Suprapubic skin (tissue), 4 donors: ENCODE measurements at regions not wholly inside any gene's neighbourhood (a gene's known extent, or its start where the extent isn't known, plus 50 kb on each side); places are given as distances from the start of the nearest gene placed in this dataset.

Experiments
- EP300 ChIP-seq: sonication (generic); formaldehyde crosslinking; IDR thresholded peaks from one replicate; pipeline ENCODE4 v1.6.1; 2017; ENCODE audit warnings: antibody characterized with exemption
- POLR2A ChIP-seq, 2 donors: fragments of 450-650 bp; IDR thresholded peaks; one replicate each; pipeline ENCODE4 v1.6.1; 2017; ENCODE audit warnings: antibody characterized with exemption in 2 of 2, mild to moderate bottlenecking in 2 of 2, moderate library complexity in 2 of 2
- POLR2AphosphoS5 ChIP-seq, 3 donors: sonication (generic); formaldehyde crosslinking; IDR thresholded peaks; one replicate each; pipeline ENCODE4 v1.6.1; 2017; ENCODE audit warnings: antibody characterized with exemption in 3 of 3
- TF ChIP-seq, protein P1 (sequence below), 2 donors: fragments of 200-600 bp in 1 of 2; fragments of 450-650 bp in 1 of 2; sonication (generic) in 1 of 2; IDR thresholded peaks; one replicate each; pipeline ENCODE4 v1.5.1; 2016 to 2019; ENCODE audit warnings: antibody characterized with exemption in 2 of 2, mild to moderate bottlenecking in 1 of 2, moderate library complexity in 1 of 2

DNA sequence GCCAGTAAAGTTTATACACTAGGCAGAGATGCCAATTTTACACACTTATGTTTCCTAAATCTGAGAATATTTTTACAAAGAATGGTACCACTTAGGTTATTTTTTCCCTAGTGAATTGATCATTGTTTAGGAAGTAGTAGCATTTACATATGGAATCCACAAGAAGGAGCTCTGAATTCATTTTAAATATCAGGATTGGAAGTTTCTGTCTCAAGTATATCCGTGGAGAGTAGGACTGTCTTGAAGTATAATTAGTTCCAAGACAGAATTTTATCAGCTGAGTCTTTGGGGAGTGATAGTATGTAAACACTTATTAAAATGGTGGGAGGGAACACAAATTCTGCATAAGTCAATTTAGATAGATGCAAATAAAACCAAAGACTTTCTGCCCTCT lies 82.3 kb upstream of the FAM98A start:
- TF ChIP-seq POLR2A (IDR thresholded peaks at IDR 0.05): no peak
- TF ChIP-seq, protein P1, sequence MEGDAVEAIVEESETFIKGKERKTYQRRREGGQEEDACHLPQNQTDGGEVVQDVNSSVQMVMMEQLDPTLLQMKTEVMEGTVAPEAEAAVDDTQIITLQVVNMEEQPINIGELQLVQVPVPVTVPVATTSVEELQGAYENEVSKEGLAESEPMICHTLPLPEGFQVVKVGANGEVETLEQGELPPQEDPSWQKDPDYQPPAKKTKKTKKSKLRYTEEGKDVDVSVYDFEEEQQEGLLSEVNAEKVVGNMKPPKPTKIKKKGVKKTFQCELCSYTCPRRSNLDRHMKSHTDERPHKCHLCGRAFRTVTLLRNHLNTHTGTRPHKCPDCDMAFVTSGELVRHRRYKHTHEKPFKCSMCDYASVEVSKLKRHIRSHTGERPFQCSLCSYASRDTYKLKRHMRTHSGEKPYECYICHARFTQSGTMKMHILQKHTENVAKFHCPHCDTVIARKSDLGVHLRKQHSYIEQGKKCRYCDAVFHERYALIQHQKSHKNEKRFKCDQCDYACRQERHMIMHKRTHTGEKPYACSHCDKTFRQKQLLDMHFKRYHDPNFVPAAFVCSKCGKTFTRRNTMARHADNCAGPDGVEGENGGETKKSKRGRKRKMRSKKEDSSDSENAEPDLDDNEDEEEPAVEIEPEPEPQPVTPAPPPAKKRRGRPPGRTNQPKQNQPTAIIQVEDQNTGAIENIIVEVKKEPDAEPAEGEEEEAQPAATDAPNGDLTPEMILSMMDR (IDR thresholded peaks at IDR 0.05): no peak
- no peak for TF ChIP-seq POLR2AphosphoS5 (IDR thresholded peaks at IDR 0.05)
- no peak for TF ChIP-seq EP300
